ENCODE measurements at regions not wholly inside any gene's neighbourhood (a gene's known extent, or its start where the extent isn't known, plus 50 kb on each side); places are given as distances from the start of the nearest gene placed in this dataset.

GRCh38 chr7:115198143-115198542 lies 276.2 kb downstream of the MDFIC start:
- TF ChIP-seq CTCF (IDR thresholded peaks at IDR 0.05) = no peak
- TF ChIP-seq POLR2A (IDR thresholded peaks at IDR 0.05) = no peak

Measured in esophagus squamous epithelium (tissue), 4 donors.